Esophagus muscularis mucosa (tissue), 4 donors: ENCODE measurements at regions not wholly inside any gene's neighbourhood (a gene's known extent, or its start where the extent isn't known, plus 50 kb on each side); places are given as distances from the start of the nearest gene placed in this dataset.

Source experiments
- CTCF ChIP-seq, 3 experiments: fragments of 200-600 bp in 2 of 3; fragments of 450-650 bp in 1 of 3; sonication (generic) in 2 of 3; IDR thresholded peaks; one replicate each; pipeline ENCODE4 v1.5.1; 2017 to 2019; ENCODE audit warnings: antibody characterized with exemption in 3 of 3, mild to moderate bottlenecking in 2 of 3, moderate library complexity in 1 of 3
- EP300 ChIP-seq: sonication (generic); formaldehyde crosslinking; IDR thresholded peaks from one replicate; pipeline ENCODE4 v1.6.1; 2017; ENCODE audit warnings: antibody characterized with exemption
- POLR2A ChIP-seq: fragments of 450-650 bp; IDR thresholded peaks from one replicate; pipeline ENCODE4 v1.6.1; 2017; ENCODE audit warnings: antibody characterized with exemption, moderate library complexity, mild to moderate bottlenecking, low read depth
- POLR2AphosphoS5 ChIP-seq, 2 donors: sonication (generic); formaldehyde crosslinking; IDR thresholded peaks; one replicate each; pipeline ENCODE4 v1.6.1; 2017; ENCODE audit warnings: antibody characterized with exemption in 2 of 2

- no peak for TF ChIP-seq POLR2A
- no peak for TF ChIP-seq EP300
- TF ChIP-seq CTCF (IDR thresholded peaks at IDR 0.05), result no peak
- no peak for TF ChIP-seq POLR2AphosphoS5 (IDR thresholded peaks at IDR 0.05)
These were observed 405.1 kb downstream of the KCTD16 start for GRCh38 chr5:144575736-144576135.
